Sigmoid colon (tissue), 6 donors: ENCODE measurements at regions not wholly inside any gene's neighbourhood (a gene's known extent, or its start where the extent isn't known, plus 50 kb on each side); places are given as distances from the start of the nearest gene placed in this dataset.
"Not testable (repeated sequence)": the region's sequence is repeated elsewhere in the genome, so short reads cannot be mapped to it uniquely, and the experiment has no call there.

Experiments
- DNase-seq: peaks from one replicate; pipeline ENCODE4 v3.0.0-alpha.2; 2019
- H3K27ac ChIP-seq, 4 donors: fragments of 200-600 bp; sonication (generic); one replicate each; pipeline ENCODE4 v1.5.1; 2016 to 2019; ENCODE audit warnings: mild to moderate bottlenecking in 1 of 4
- H3K27me3 ChIP-seq, 3 donors: fragments of 200-600 bp; sonication (generic); one replicate each; pipeline ENCODE4 v1.5.1; 2019; ENCODE audit warnings: mild to moderate bottlenecking in 1 of 3
- H3K36me3 ChIP-seq, 4 donors: fragments of 200-600 bp; sonication (generic); one replicate each; pipeline ENCODE4 v1.5.1; 2016 to 2019
- H3K4me1 ChIP-seq, 4 donors: fragments of 200-600 bp; sonication (generic); one replicate each; pipeline ENCODE4 v1.5.1; 2017 to 2019
- H3K4me3 ChIP-seq, 4 donors: fragments of 200-600 bp; sonication (generic); one replicate each; pipeline ENCODE4 v1.5.1; 2017 to 2019; ENCODE audit warnings: mild to moderate bottlenecking in 2 of 4, moderate library complexity in 1 of 4
- H3K9me3 ChIP-seq, 4 donors: fragments of 200-600 bp in 3 of 4; sonication (generic) in 3 of 4; one replicate each; pipeline versions ENCODE4 v1.5.1 to v1.6.1; 2013 to 2019
- CTCF ChIP-seq, 4 experiments: fragments of 450-650 bp in 3 of 4; fragments of 200-600 bp in 1 of 4; IDR thresholded peaks; one replicate each; pipeline ENCODE4 v1.5.1; 2016 to 2019; ENCODE audit warnings: antibody characterized with exemption in 4 of 4, mild to moderate bottlenecking in 3 of 4, moderate library complexity in 2 of 4
- EP300 ChIP-seq, 4 donors: sonication (generic); formaldehyde crosslinking; IDR thresholded peaks; one replicate each; pipeline ENCODE4 v1.6.1; 2017; ENCODE audit warnings: antibody characterized with exemption in 4 of 4
- POLR2A ChIP-seq, 2 donors: fragments of 450-650 bp; IDR thresholded peaks; one replicate each; pipeline ENCODE4 v1.6.1; 2016; ENCODE audit warnings: antibody characterized with exemption in 2 of 2, mild to moderate bottlenecking in 2 of 2, moderate library complexity in 2 of 2
- POLR2AphosphoS5 ChIP-seq, 4 donors: sonication (generic); formaldehyde crosslinking; IDR thresholded peaks; one replicate each; pipeline ENCODE4 v1.6.1; 2017; ENCODE audit warnings: antibody characterized with exemption in 4 of 4
- WGBS, 2 donors: extraction: QIAGEN DNeasy Blood & Tissue Kit; methylation state at CpG; one replicate each; pipeline ENCODE4 v1.1.7; 2013; 5-methylcytosine and 5-hydroxymethylcytosine counted together
- intact Hi-C: fragments of 100-400 bp; cut with DNase I; formaldehyde crosslinking; loops from one replicate; pipeline ENCODE4 v1.15.1; 2023
- donor health status: healthy with polysubstance abuse.
- donor health status: healthy.

GRCh38 chr19:41510484-41510883, 65.5 kb upstream of the CEACAM21 start:
- 74 to 76% methylated on average over 12 of the region's 12 CpGs for WGBS, 2 donors

DNA sequence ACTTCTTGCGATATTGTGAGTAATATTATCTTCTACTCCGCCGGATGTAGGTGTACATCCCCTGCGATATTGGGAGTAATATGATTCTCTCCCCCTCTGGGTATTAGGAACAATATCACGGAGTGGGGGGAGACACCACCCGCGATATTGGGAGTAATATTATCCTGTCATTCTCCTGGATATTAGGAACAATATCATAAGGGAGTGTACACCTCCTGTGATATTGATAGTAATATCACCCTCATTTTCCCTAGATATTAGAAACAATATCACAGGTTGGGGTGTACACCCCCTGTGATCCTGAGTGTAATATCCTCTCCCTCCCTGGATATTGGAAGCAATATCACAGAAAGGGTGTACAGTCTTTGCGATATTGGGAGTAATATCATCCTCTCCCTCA, 64.3 kb upstream of the CEACAM21 start:
- H3K36me3 ChIP-seq, result no peaks in the 10 kb centered on the region
- H3K4me1 ChIP-seq, result no peaks in the 10 kb centered on the region
- WGBS, 2 donors, result 69 to 72% methylated on average over 8 of the region's 8 CpGs
- TF ChIP-seq EP300 (IDR thresholded peaks at IDR 0.05) (no peak), POLR2A (IDR thresholded peaks at IDR 0.05) (no peak), CTCF (IDR thresholded peaks at IDR 0.05) (no peak), POLR2AphosphoS5 (IDR thresholded peaks at IDR 0.05) (no peak)
- no peak for DNase-seq
- no peak overlapping the region for H3K27ac ChIP-seq
- H3K27me3 ChIP-seq, result peaks cover 3 to 57% (median 7%) of the 10 kb centered on the region in 3 donors
- H3K4me3 ChIP-seq, result no peak overlapping the region
- intact Hi-C loops, result no loop called here
- no peaks in the 10 kb centered on the region for H3K9me3 ChIP-seq

More at GRCh38 chr19:41510484-41510883, 65.5 kb upstream of the CEACAM21 start:
- Histone ChIP-seq H3K4me3 (no peak overlapping the region), H3K27ac (no peak overlapping the region), H3K9me3 (no peaks in the 10 kb centered on the region), H3K4me1 (no peaks in the 10 kb centered on the region), H3K36me3 (no peaks in the 10 kb centered on the region), H3K27me3 (peaks cover 0 to 49% (median 2%) of the 10 kb centered on the region in 3 donors)
- no peak for DNase-seq
- intact Hi-C loops, result no loop called here
- no peak for TF ChIP-seq POLR2AphosphoS5 (IDR thresholded peaks at IDR 0.05)
- no peak for TF ChIP-seq POLR2A (IDR thresholded peaks at IDR 0.05)
- no peak for TF ChIP-seq CTCF (IDR thresholded peaks at IDR 0.05)
- TF ChIP-seq EP300 (IDR thresholded peaks at IDR 0.05), result no peak

DNA sequence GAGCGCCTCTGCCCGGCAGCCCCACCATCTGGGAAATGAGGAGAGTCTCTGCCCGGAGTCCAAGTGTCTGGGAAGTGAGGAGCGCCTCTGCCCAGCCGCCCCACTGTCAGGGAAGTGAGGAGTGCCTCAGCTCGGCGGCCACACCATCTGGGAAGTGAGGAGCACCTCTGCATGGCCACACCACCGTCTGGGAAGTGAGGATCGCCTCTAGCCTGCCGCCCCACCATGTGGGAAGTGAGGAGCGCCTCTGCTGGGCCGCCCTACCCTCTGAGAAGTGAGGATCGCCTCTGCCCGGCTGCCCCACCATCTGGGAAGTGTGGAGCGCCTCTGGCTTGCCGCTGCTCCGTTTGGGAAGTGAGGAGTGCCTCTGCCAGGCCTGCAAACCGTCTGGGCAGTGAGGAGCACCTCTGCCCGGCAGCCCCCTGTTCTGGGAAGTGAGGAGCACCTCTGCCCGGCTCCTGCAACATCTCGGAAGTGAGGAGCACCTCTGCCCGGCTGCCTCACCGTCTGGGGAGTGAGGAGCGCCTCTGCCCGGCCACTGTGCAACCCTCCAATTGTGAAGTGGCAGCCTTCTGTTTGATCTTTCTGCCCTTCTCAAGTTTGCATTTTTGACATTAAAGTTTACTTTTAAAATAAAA, 60.8 kb upstream of the CEACAM21 start:
- Histone ChIP-seq H3K9me3 (no peaks in the 10 kb centered on the region), H3K4me1 (no peaks in the 10 kb centered on the region), H3K36me3 (no peaks in the 10 kb centered on the region), H3K27ac (no peak overlapping the region), H3K4me3 (no peak overlapping the region), H3K27me3 (peaks cover 6 to 83% (median 31%) of the 10 kb centered on the region in 3 donors)
- no peak for DNase-seq
- intact Hi-C loops, result no loop called here
- 72 to 76% methylated on average over 25 of the region's 25 CpGs for WGBS, 2 donors
- TF ChIP-seq EP300 (IDR thresholded peaks at IDR 0.05), result no peak
- TF ChIP-seq CTCF (IDR thresholded peaks at IDR 0.05), result no peak
- no peak for TF ChIP-seq POLR2A (IDR thresholded peaks at IDR 0.05)
- no peak for TF ChIP-seq POLR2AphosphoS5 (IDR thresholded peaks at IDR 0.05)

DNA sequence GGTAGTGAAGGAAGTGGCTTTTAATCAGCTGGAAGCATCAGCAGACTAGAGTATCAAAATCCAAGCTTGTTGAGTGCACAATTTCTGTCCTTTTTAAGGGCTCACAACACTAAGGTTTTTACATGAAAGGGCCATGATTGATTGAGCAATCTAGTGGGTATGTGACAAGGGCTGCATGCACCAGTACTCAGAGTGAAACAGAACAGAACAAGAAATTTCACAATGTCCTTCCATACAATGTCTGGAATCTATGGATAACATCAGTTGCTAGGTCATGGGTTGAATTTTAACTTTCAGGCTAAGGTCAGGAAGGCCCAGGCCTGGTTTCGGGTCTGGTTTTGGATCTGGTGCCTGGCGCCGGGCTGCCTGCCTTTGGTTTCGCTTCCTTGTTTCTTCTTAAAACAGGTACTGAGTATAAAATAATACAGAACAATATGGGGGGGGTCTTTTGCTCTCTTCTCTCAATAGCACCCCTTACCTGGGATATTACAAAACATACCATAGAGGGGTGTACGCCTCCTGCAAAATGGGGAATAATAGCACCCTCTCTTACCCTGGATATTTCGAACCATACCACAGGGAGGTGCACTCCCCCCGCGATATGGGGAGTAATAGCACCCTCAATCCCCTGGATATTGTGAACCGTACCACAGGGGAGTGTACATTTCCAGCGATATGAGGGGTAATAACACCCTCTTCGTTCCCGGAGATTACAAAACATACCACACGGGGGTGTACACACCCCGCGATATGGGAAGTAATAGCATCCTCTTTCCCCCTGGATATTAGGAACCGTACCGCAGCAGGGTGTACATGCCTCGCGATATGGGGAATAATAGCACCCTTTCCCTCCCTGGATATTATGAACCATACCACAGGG, 59.4 kb upstream of the CEACAM21 start:
- peaks cover 6 to 83% (median 31%) of the 10 kb centered on the region in 3 donors for H3K27me3 ChIP-seq
- intact Hi-C loops, H3K9me3 ChIP-seq, H3K27ac ChIP-seq, H3K4me3 ChIP-seq, DNase-seq, H3K36me3 ChIP-seq, H3K4me1 ChIP-seq: not testable (repeated sequence)
- WGBS, 2 donors, result 50 to 56% methylated on average over 19 of the region's 19 CpGs

DNA sequence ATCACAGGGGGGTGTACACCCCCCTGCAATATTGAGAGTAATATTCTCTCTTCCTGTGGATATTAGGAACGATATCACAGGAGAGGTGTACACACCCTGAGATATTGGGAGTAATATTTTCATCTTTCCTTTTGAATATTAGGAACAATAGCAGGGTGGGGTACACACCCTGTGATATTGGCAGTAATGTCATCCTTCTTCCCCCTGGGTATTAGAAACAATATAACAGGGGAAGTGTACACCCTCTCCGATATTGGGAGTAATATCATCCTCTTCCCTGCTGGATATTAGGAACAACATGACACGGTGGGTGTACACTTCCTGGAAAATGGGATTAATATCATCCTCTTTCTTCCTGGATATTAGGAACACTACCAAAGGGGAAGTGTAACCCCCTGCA, 57.8 kb upstream of the CEACAM21 start:
- Histone ChIP-seq H3K36me3 (no peaks in the 10 kb centered on the region), H3K4me3 (no peak overlapping the region), H3K27me3 (peaks cover 6 to 95% (median 44%) of the 10 kb centered on the region in 3 donors), H3K4me1 (peaks cover 0 to 11% (median 7%) of the 10 kb centered on the region in 4 donors), H3K27ac (no peak overlapping the region), H3K9me3 (no peaks in the 10 kb centered on the region)
- 72 to 77% methylated on average over 3 of the region's 3 CpGs for WGBS, 2 donors
- no peak for TF ChIP-seq POLR2A (IDR thresholded peaks at IDR 0.05)
- TF ChIP-seq EP300 (IDR thresholded peaks at IDR 0.05), result no peak
- TF ChIP-seq CTCF (IDR thresholded peaks at IDR 0.05), result no peak
- no peak for TF ChIP-seq POLR2AphosphoS5 (IDR thresholded peaks at IDR 0.05)
- DNase-seq, result no peak
- intact Hi-C loops, result no loop called here
